DND-41 (cell line): ENCODE measurements at regions not wholly inside any gene's neighbourhood (a gene's known extent, or its start where the extent isn't known, plus 50 kb on each side); places are given as distances from the start of the nearest gene placed in this dataset.

Experiments
- CTCF ChIP-seq: IDR thresholded peaks from 2 replicates; pipeline ENCODE4 v1.5.1; 2012; ENCODE audit warnings: borderline replicate concordance, low read length, moderate library complexity, mild to moderate bottlenecking; ENCODE audit not compliant: poor library complexity, severe bottlenecking; ENCODE audit errors: extremely low read depth
- EZH2 ChIP-seq: IDR thresholded peaks from 3 replicates; pipeline ENCODE4 v1.6.1; 2012; ENCODE audit warnings: borderline replicate concordance, low read depth, mild to moderate bottlenecking, moderate library complexity, low read length, inconsistent platforms; ENCODE audit not compliant: severe bottlenecking

DNA sequence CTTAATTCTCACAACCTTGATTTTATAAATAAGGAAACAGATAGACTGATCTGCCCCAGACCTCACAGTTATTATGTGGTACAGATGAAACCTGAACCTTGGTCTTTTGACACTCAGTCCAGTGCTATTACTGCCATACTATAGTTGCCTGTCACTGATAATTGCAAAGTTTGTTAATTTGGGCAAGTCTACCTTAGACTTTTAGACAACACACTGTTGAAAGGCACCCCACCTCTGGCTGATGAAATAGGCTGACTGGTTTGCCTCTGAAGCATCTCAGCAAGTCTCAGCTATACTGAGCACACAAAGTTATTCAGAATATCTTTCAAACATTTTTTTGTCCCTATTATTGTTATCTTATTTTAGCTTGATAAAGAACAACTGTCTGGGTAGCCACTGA, 53.1 kb upstream of the MAP4 start:
- TF ChIP-seq EZH2 = no peak
- no peak for TF ChIP-seq CTCF
